ENCODE measurements at regions not wholly inside any gene's neighbourhood (a gene's known extent, or its start where the extent isn't known, plus 50 kb on each side); places are given as distances from the start of the nearest gene placed in this dataset.

- Histone ChIP-seq H3K9me3 (ENCODE audit: control insufficient read depth, low read length) (peaks cover 3% of the 10 kb centered on the region), H3K9ac (ENCODE audit: low read length) (no peak overlapping the region), H3K4me3 (ENCODE audit: low read length) (no peak overlapping the region), H3K27me3 (replicated peaks; ENCODE audit: control insufficient read depth, insufficient read depth, low read length) (no peaks in the 10 kb centered on the region), H3K4me1 (ENCODE audit: control insufficient read depth, insufficient read depth, low read length) (no peaks in the 10 kb centered on the region), H3K36me3 (ENCODE audit: control insufficient read depth, insufficient read depth, low read length, severe bottlenecking) (no peaks in the 10 kb centered on the region)
- no peak for DNase-seq (ENCODE audit: low read depth)
These were observed 624.5 kb downstream of the PLOD2 start for GRCh38 chr3:145536461-145536860.

- no peak for DNase-seq (ENCODE audit: low read depth)
- H3K9ac ChIP-seq (ENCODE audit: low read length) = no peak overlapping the region
- H3K4me3 ChIP-seq (ENCODE audit: low read length) = no peak overlapping the region
- no peaks in the 10 kb centered on the region for H3K27me3 ChIP-seq (replicated peaks; ENCODE audit: control insufficient read depth, insufficient read depth, low read length)
- peaks cover under 1% of the 10 kb centered on the region for H3K9me3 ChIP-seq (ENCODE audit: control insufficient read depth, low read length)
- H3K36me3 ChIP-seq (ENCODE audit: control insufficient read depth, insufficient read depth, low read length, severe bottlenecking) = no peaks in the 10 kb centered on the region
- no peaks in the 10 kb centered on the region for H3K4me1 ChIP-seq (ENCODE audit: control insufficient read depth, insufficient read depth, low read length)
These were observed 610.5 kb downstream of the PLOD2 start for GRCh38 chr3:145550522-145550921.

GRCh38 chr3:145557405-145557804, 603.6 kb downstream of the PLOD2 start:
- H3K9me3 ChIP-seq (ENCODE audit: control insufficient read depth, low read length) = peaks cover 6% of the 10 kb centered on the region
- no peaks in the 10 kb centered on the region for H3K36me3 ChIP-seq (ENCODE audit: control insufficient read depth, insufficient read depth, low read length, severe bottlenecking)
- no peaks in the 10 kb centered on the region for H3K27me3 ChIP-seq (replicated peaks; ENCODE audit: control insufficient read depth, insufficient read depth, low read length)
- no peak overlapping the region for H3K9ac ChIP-seq (ENCODE audit: low read length)
- no peaks in the 10 kb centered on the region for H3K4me1 ChIP-seq (ENCODE audit: control insufficient read depth, insufficient read depth, low read length)
- H3K4me3 ChIP-seq (ENCODE audit: low read length) = no peak overlapping the region
- DNase-seq (ENCODE audit: low read depth) = peak; percentile 62

GRCh38 chr3:145578471-145578870, 582.5 kb downstream of the PLOD2 start:
- Histone ChIP-seq H3K36me3 (ENCODE audit: control insufficient read depth, insufficient read depth, low read length, severe bottlenecking) (no peaks in the 10 kb centered on the region), H3K4me3 (ENCODE audit: low read length) (no peak overlapping the region), H3K27me3 (replicated peaks; ENCODE audit: control insufficient read depth, insufficient read depth, low read length) (no peaks in the 10 kb centered on the region), H3K9ac (ENCODE audit: low read length) (no peak overlapping the region), H3K9me3 (ENCODE audit: control insufficient read depth, low read length) (no peaks in the 10 kb centered on the region), H3K4me1 (ENCODE audit: control insufficient read depth, insufficient read depth, low read length) (no peaks in the 10 kb centered on the region)
- DNase-seq (ENCODE audit: low read depth) = no peak

GRCh38 chr3:145581694-145582093, 579.3 kb downstream of the PLOD2 start:
- Histone ChIP-seq H3K9ac (ENCODE audit: low read length) (no peak overlapping the region), H3K36me3 (ENCODE audit: control insufficient read depth, insufficient read depth, low read length, severe bottlenecking) (no peaks in the 10 kb centered on the region), H3K27me3 (replicated peaks; ENCODE audit: control insufficient read depth, insufficient read depth, low read length) (no peaks in the 10 kb centered on the region), H3K4me3 (ENCODE audit: low read length) (no peak overlapping the region), H3K9me3 (ENCODE audit: control insufficient read depth, low read length) (no peaks in the 10 kb centered on the region), H3K4me1 (ENCODE audit: control insufficient read depth, insufficient read depth, low read length) (no peaks in the 10 kb centered on the region)
- DNase-seq (ENCODE audit: low read depth) = no peak

GRCh38 chr3:145604851-145605250, 556.1 kb downstream of the PLOD2 start:
- Histone ChIP-seq H3K9ac (ENCODE audit: low read length) (no peak overlapping the region), H3K9me3 (ENCODE audit: control insufficient read depth, low read length) (no peaks in the 10 kb centered on the region), H3K4me1 (ENCODE audit: control insufficient read depth, insufficient read depth, low read length) (no peaks in the 10 kb centered on the region), H3K4me3 (ENCODE audit: low read length) (no peak overlapping the region), H3K27me3 (replicated peaks; ENCODE audit: control insufficient read depth, insufficient read depth, low read length) (no peaks in the 10 kb centered on the region), H3K36me3 (ENCODE audit: control insufficient read depth, insufficient read depth, low read length, severe bottlenecking) (no peaks in the 10 kb centered on the region)
- DNase-seq (ENCODE audit: low read depth) = peak; percentile 3

GRCh38 chr3:145620002-145620401, 541.0 kb downstream of the PLOD2 start:
- no peak for DNase-seq (ENCODE audit: low read depth)
- Histone ChIP-seq H3K9ac (ENCODE audit: low read length) (no peak overlapping the region), H3K4me3 (ENCODE audit: low read length) (no peak overlapping the region), H3K4me1 (ENCODE audit: control insufficient read depth, insufficient read depth, low read length) (no peaks in the 10 kb centered on the region), H3K27me3 (replicated peaks; ENCODE audit: control insufficient read depth, insufficient read depth, low read length) (no peaks in the 10 kb centered on the region), H3K9me3 (ENCODE audit: control insufficient read depth, low read length) (no peaks in the 10 kb centered on the region), H3K36me3 (ENCODE audit: control insufficient read depth, insufficient read depth, low read length, severe bottlenecking) (no peaks in the 10 kb centered on the region)

GRCh38 chr3:145620486-145620885, 540.5 kb downstream of the PLOD2 start:
- no peaks in the 10 kb centered on the region for H3K36me3 ChIP-seq (ENCODE audit: control insufficient read depth, insufficient read depth, low read length, severe bottlenecking)
- no peak for DNase-seq (ENCODE audit: low read depth)
- no peak overlapping the region for H3K9ac ChIP-seq (ENCODE audit: low read length)
- H3K27me3 ChIP-seq (replicated peaks; ENCODE audit: control insufficient read depth, insufficient read depth, low read length) = no peaks in the 10 kb centered on the region
- H3K4me1 ChIP-seq (ENCODE audit: control insufficient read depth, insufficient read depth, low read length) = no peaks in the 10 kb centered on the region
- no peaks in the 10 kb centered on the region for H3K9me3 ChIP-seq (ENCODE audit: control insufficient read depth, low read length)
- H3K4me3 ChIP-seq (ENCODE audit: low read length) = no peak overlapping the region

- Histone ChIP-seq H3K4me3 (ENCODE audit: low read length) (no peak overlapping the region), H3K36me3 (ENCODE audit: control insufficient read depth, insufficient read depth, low read length, severe bottlenecking) (no peaks in the 10 kb centered on the region), H3K4me1 (ENCODE audit: control insufficient read depth, insufficient read depth, low read length) (no peaks in the 10 kb centered on the region), H3K9ac (ENCODE audit: low read length) (no peak overlapping the region), H3K27me3 (replicated peaks; ENCODE audit: control insufficient read depth, insufficient read depth, low read length) (no peaks in the 10 kb centered on the region), H3K9me3 (ENCODE audit: control insufficient read depth, low read length) (no peaks in the 10 kb centered on the region)
- DNase-seq (ENCODE audit: low read depth) = peak; percentile 53
These were observed 537.6 kb downstream of the PLOD2 start for GRCh38 chr3:145623349-145623748.

GRCh38 chr3:145628211-145628610, 532.8 kb downstream of the PLOD2 start:
- H3K4me1 ChIP-seq (ENCODE audit: control insufficient read depth, insufficient read depth, low read length) = no peaks in the 10 kb centered on the region
- H3K9me3 ChIP-seq (ENCODE audit: control insufficient read depth, low read length) = peaks cover 31% of the 10 kb centered on the region
- H3K36me3 ChIP-seq (ENCODE audit: control insufficient read depth, insufficient read depth, low read length, severe bottlenecking) = no peaks in the 10 kb centered on the region
- H3K27me3 ChIP-seq (replicated peaks; ENCODE audit: control insufficient read depth, insufficient read depth, low read length) = no peaks in the 10 kb centered on the region
- H3K4me3 ChIP-seq (ENCODE audit: low read length) = no peak overlapping the region
- DNase-seq (ENCODE audit: low read depth) = no peak
- H3K9ac ChIP-seq (ENCODE audit: low read length) = no peak overlapping the region

GRCh38 chr3:145637105-145637504, 523.9 kb downstream of the PLOD2 start:
- Histone ChIP-seq H3K4me3 (ENCODE audit: low read length) (no peak overlapping the region), H3K4me1 (ENCODE audit: control insufficient read depth, insufficient read depth, low read length) (no peaks in the 10 kb centered on the region), H3K36me3 (ENCODE audit: control insufficient read depth, insufficient read depth, low read length, severe bottlenecking) (no peaks in the 10 kb centered on the region), H3K9ac (ENCODE audit: low read length) (no peak overlapping the region), H3K9me3 (ENCODE audit: control insufficient read depth, low read length) (peaks cover 5% of the 10 kb centered on the region), H3K27me3 (replicated peaks; ENCODE audit: control insufficient read depth, insufficient read depth, low read length) (no peaks in the 10 kb centered on the region)
- no peak for DNase-seq (ENCODE audit: low read depth)

GRCh38 chr3:145639003-145639606, 521.9 kb downstream of the PLOD2 start:
- H3K36me3 ChIP-seq (ENCODE audit: control insufficient read depth, insufficient read depth, low read length, severe bottlenecking) = no peaks in the 10 kb centered on the region
- H3K4me3 ChIP-seq (ENCODE audit: low read length) = no peak overlapping the region
- DNase-seq (ENCODE audit: low read depth) = peak; percentile 2
- no peaks in the 10 kb centered on the region for H3K27me3 ChIP-seq (replicated peaks; ENCODE audit: control insufficient read depth, insufficient read depth, low read length)
- H3K9me3 ChIP-seq (ENCODE audit: control insufficient read depth, low read length) = no peaks in the 10 kb centered on the region
- no peak overlapping the region for H3K9ac ChIP-seq (ENCODE audit: low read length)
- no peaks in the 10 kb centered on the region for H3K4me1 ChIP-seq (ENCODE audit: control insufficient read depth, insufficient read depth, low read length)
